Keratinocyte (primary cell): ENCODE measurements at regions not wholly inside any gene's neighbourhood (a gene's known extent, or its start where the extent isn't known, plus 50 kb on each side); places are given as distances from the start of the nearest gene placed in this dataset.

ENCODE experiments used
- EZH2 ChIP-seq: IDR thresholded peaks from one replicate; pipeline ENCODE4 v1.6.1; 2012; ENCODE audit warnings: inconsistent platforms, mild to moderate bottlenecking, low read length, moderate library complexity
- TF ChIP-seq, protein P1 (sequence below), 3 experiments: IDR thresholded peaks in 1 of 3; conservative IDR thresholded peaks in 1 of 3; optimal IDR thresholded peaks in 1 of 3; 2 replicates in 2 of 3; 3 replicates in 1 of 3; pipeline versions ENCODE3 to v1.5.1; 2011; ENCODE audit warnings: low read length in 3 of 3, mild to moderate bottlenecking in 3 of 3, moderate library complexity in 2 of 3, control low read depth in 1 of 3, inconsistent platforms in 1 of 3; ENCODE audit not compliant: insufficient read depth in 2 of 3; ENCODE audit errors: extremely low read depth in 1 of 3

DNA sequence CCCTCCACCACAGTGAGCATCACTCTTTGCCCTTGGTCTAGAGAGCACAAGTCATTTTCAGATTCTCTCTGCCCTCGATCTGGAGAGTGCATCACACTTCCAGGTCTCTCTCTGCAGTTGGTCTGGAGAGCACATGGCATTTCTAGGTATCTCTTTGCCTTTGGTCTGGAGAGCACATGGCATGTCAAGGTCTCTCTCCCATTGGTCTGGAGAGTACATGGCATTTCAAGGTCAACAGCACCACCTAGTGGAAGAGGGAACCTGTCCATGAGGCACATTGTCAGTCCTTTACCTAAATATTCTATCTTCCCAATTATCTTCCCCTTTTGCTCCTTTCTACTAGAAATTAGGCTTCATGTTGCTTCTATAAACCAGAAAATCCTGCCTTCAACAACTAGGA lies 1139.4 kb downstream of the XPNPEP1 start:
- TF ChIP-seq, protein P1, sequence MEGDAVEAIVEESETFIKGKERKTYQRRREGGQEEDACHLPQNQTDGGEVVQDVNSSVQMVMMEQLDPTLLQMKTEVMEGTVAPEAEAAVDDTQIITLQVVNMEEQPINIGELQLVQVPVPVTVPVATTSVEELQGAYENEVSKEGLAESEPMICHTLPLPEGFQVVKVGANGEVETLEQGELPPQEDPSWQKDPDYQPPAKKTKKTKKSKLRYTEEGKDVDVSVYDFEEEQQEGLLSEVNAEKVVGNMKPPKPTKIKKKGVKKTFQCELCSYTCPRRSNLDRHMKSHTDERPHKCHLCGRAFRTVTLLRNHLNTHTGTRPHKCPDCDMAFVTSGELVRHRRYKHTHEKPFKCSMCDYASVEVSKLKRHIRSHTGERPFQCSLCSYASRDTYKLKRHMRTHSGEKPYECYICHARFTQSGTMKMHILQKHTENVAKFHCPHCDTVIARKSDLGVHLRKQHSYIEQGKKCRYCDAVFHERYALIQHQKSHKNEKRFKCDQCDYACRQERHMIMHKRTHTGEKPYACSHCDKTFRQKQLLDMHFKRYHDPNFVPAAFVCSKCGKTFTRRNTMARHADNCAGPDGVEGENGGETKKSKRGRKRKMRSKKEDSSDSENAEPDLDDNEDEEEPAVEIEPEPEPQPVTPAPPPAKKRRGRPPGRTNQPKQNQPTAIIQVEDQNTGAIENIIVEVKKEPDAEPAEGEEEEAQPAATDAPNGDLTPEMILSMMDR (optimal IDR thresholded peaks at IDR 0.05 in 1 of 3, IDR thresholded peaks at IDR 0.05 in 1 of 3, conservative IDR thresholded peaks at IDR 0.05 in 1 of 3; ENCODE audit: extremely low read depth in 1 of 3, insufficient read depth in 2 of 3, low read length in 3 of 3) = peak in 1 of 3 experiments; percentile 35
- TF ChIP-seq EZH2 = no peak
